Common myeloid progenitor, CD34-positive (primary cell): ENCODE measurements at regions not wholly inside any gene's neighbourhood (a gene's known extent, or its start where the extent isn't known, plus 50 kb on each side); places are given as distances from the start of the nearest gene placed in this dataset.

ENCODE experiments used
- CTCF ChIA-PET: fragments of 350-600 bp; sonication (Branson Sonifier 250); formaldehyde crosslinking; loops from one replicate; lab custom pipeline; 2021; ENCODE audit warnings: antibody characterized with exemption; lab: Charles Lee
- POLR2A ChIA-PET: fragments of 350-600 bp; sonication (Branson Sonifier 250); formaldehyde crosslinking; loops from one replicate; lab custom pipeline; 2021; ENCODE audit warnings: antibody characterized with exemption; lab: Charles Lee
- DNase-seq, 3 donors: peaks; one replicate each; pipeline versions ENCODE4 v3.0.0 to v3.0.0-alpha.2; 2013
- H3K27ac ChIP-seq, 2 experiments: 1 replicate in 1 of 2; 2 replicates in 1 of 2; pipeline ENCODE4 v1.7.0; 2013; ENCODE audit warnings: inconsistent platforms in 2 of 2, low read length in 2 of 2, mild to moderate bottlenecking in 2 of 2, low read depth in 1 of 2, moderate library complexity in 1 of 2; ENCODE audit not compliant: severe bottlenecking in 2 of 2, insufficient read depth in 1 of 2, poor library complexity in 1 of 2
- H3K27me3 ChIP-seq, 5 experiments: replicated peaks in 2 of 5; 1 replicate in 3 of 5; 2 replicates in 2 of 5; pipeline versions ENCODE4 v1.6.1 to v1.7.0; 2013; ENCODE audit warnings: low read length in 4 of 5, mild to moderate bottlenecking in 2 of 5, moderate library complexity in 2 of 5, inconsistent platforms in 1 of 5; ENCODE audit not compliant: insufficient read depth in 5 of 5, control insufficient read depth in 4 of 5
- H3K36me3 ChIP-seq, 4 experiments: 1 replicate in 2 of 4; 2 replicates in 2 of 4; pipeline versions ENCODE4 v1.6.1 to v1.7.0; 2013; ENCODE audit warnings: low read length in 3 of 4, control low read depth in 1 of 4, mild to moderate bottlenecking in 1 of 4; ENCODE audit not compliant: control insufficient read depth in 4 of 4, insufficient read depth in 4 of 4
- H3K4me1 ChIP-seq, 4 experiments: 1 replicate in 3 of 4; 2 replicates in 1 of 4; pipeline versions ENCODE4 v1.6.1 to v1.7.1; 2013; ENCODE audit warnings: low read length in 3 of 4, mild to moderate bottlenecking in 3 of 4, control low read depth in 1 of 4, inconsistent platforms in 1 of 4, moderate library complexity in 1 of 4; ENCODE audit not compliant: control insufficient read depth in 4 of 4, insufficient read depth in 4 of 4; ENCODE audit errors: control extremely low read depth in 1 of 4
- H3K4me3 ChIP-seq, 7 experiments: 1 replicate in 4 of 7; 2 replicates in 3 of 7; pipeline versions ENCODE4 v1.5.1 to v1.7.0; 2013; ENCODE audit warnings: mild to moderate bottlenecking in 7 of 7, low read length in 6 of 7, moderate library complexity in 6 of 7, inconsistent platforms in 2 of 7, low read depth in 2 of 7, control low read depth in 1 of 7; ENCODE audit not compliant: insufficient read depth in 4 of 7, control insufficient read depth in 1 of 7; ENCODE audit errors: extremely low read depth in 1 of 7
- H3K9me3 ChIP-seq, 5 experiments: 1 replicate in 4 of 5; 2 replicates in 1 of 5; pipeline versions ENCODE4 v1.6.1 to v1.7.1; 2013; ENCODE audit warnings: low read length in 4 of 5, mild to moderate bottlenecking in 2 of 5, inconsistent platforms in 1 of 5, low read depth in 1 of 5, moderate library complexity in 1 of 5; ENCODE audit not compliant: control insufficient read depth in 4 of 5, insufficient read depth in 2 of 5; ENCODE audit errors: control extremely low read depth in 1 of 5
- whole genome bisulfite sequencing: methylation state at CpG from one replicate; pipeline ENCODE4 v1.1.5; 2013; ENCODE audit not compliant: insufficient coverage; 5-methylcytosine and 5-hydroxymethylcytosine counted together

- no peak for DNase-seq
- H3K27me3 ChIP-seq, result peaks cover 0 to 2% (median 0%) of the 10 kb centered on the region in 5 experiments
- no peak overlapping the region for H3K4me3 ChIP-seq
- no peaks in the 10 kb centered on the region for H3K36me3 ChIP-seq
- H3K27ac ChIP-seq, result no peak overlapping the region
- H3K4me1 ChIP-seq, result no peaks in the 10 kb centered on the region
- ChIA-PET POLR2A (no interaction called here), CTCF (no interaction called here)
- peaks cover 0 to 1% (median 0%) of the 10 kb centered on the region in 5 experiments for H3K9me3 ChIP-seq
These were observed 358.2 kb downstream of the CD109 start for GRCh38 chr6:74054190-74054589.

GRCh38 chr6:74050921-74051320 is 354.9 kb downstream of the CD109 start:
- WGBS, result 57% methylated on average over 2 of the region's 3 CpGs
- Histone ChIP-seq H3K9me3 (peaks cover 0 to 1% (median 0%) of the 10 kb centered on the region in 5 experiments), H3K27ac (no peak overlapping the region), H3K4me3 (no peak overlapping the region), H3K27me3 (peaks cover 0 to 2% (median 0%) of the 10 kb centered on the region in 5 experiments), H3K36me3 (no peaks in the 10 kb centered on the region), H3K4me1 (no peaks in the 10 kb centered on the region)
- no peak for DNase-seq
- CTCF ChIA-PET, result no interaction called here
- POLR2A ChIA-PET, result interaction anchor here (0.6 kb wide), 1 partner anchor 47 kb away, joined by 3 read pairs; no protein-coding TSS in a partner anchor

GRCh38 chr6:74048387-74048786 is 352.4 kb downstream of the CD109 start:
- ChIA-PET POLR2A (no interaction called here), CTCF (interaction anchor here (1.2 kb wide), 1 partner anchor 42 kb away, joined by 3 read pairs; no protein-coding TSS in a partner anchor)
- Histone ChIP-seq H3K4me3 (no peak overlapping the region), H3K9me3 (no peaks in the 10 kb centered on the region), H3K4me1 (no peaks in the 10 kb centered on the region), H3K27me3 (no peaks in the 10 kb centered on the region), H3K27ac (no peak overlapping the region), H3K36me3 (no peaks in the 10 kb centered on the region)
- WGBS, result no CpG with 5 or more reads among the region's 2 CpGs
- DNase-seq, result no peak

GRCh38 chr6:74044417-74045096 is 348.6 kb downstream of the CD109 start:
- no peak for DNase-seq
- Histone ChIP-seq H3K36me3 (no peaks in the 10 kb centered on the region), H3K9me3 (no peaks in the 10 kb centered on the region), H3K4me1 (no peaks in the 10 kb centered on the region), H3K27ac (no peak overlapping the region), H3K4me3 (no peak overlapping the region), H3K27me3 (no peaks in the 10 kb centered on the region)
- no CpG with 5 or more reads among the region's 3 CpGs for WGBS
- POLR2A ChIA-PET, result no interaction called here
- CTCF ChIA-PET, result no interaction called here

GRCh38 chr6:74041420-74041819 is 345.4 kb downstream of the CD109 start:
- H3K9me3 ChIP-seq, result no peaks in the 10 kb centered on the region
- H3K27me3 ChIP-seq, result no peaks in the 10 kb centered on the region
- H3K4me1 ChIP-seq, result no peaks in the 10 kb centered on the region
- CTCF ChIA-PET, result no interaction called here
- no peak overlapping the region for H3K4me3 ChIP-seq
- POLR2A ChIA-PET, result no interaction called here
- DNase-seq, result no peak
- no peaks in the 10 kb centered on the region for H3K36me3 ChIP-seq
- no peak overlapping the region for H3K27ac ChIP-seq
- WGBS, result 91% methylated on average over 3 of the region's 3 CpGs

- Histone ChIP-seq H3K4me3 (no peak overlapping the region), H3K27me3 (no peaks in the 10 kb centered on the region), H3K4me1 (no peaks in the 10 kb centered on the region), H3K27ac (no peak overlapping the region), H3K9me3 (peaks cover 0 to 3% (median 0%) of the 10 kb centered on the region in 5 experiments), H3K36me3 (no peaks in the 10 kb centered on the region)
- ChIA-PET CTCF (no interaction called here), POLR2A (no interaction called here)
- WGBS, result 91% methylated on average over 4 of the region's 5 CpGs
- DNase-seq, result no peak
These were observed 322.8 kb downstream of the CD109 start for GRCh38 chr6:74018825-74019224.

- POLR2A ChIA-PET, result no interaction called here
- CTCF ChIA-PET, result no interaction called here
- Histone ChIP-seq H3K4me1 (no peaks in the 10 kb centered on the region), H3K9me3 (peaks cover 0 to 3% (median 0%) of the 10 kb centered on the region in 5 experiments), H3K27me3 (no peaks in the 10 kb centered on the region), H3K4me3 (no peak overlapping the region), H3K36me3 (no peaks in the 10 kb centered on the region), H3K27ac (no peak overlapping the region)
- no peak for DNase-seq
- WGBS, result no CpG with 5 or more reads among the region's 1 CpG
These were observed 319.4 kb downstream of the CD109 start for GRCh38 chr6:74015427-74015826.
